ENCODE measurements at regions not wholly inside any gene's neighbourhood (a gene's known extent, or its start where the extent isn't known, plus 50 kb on each side); places are given as distances from the start of the nearest gene placed in this dataset.
"Not testable (repeated sequence)": the region's sequence is repeated elsewhere in the genome, so short reads cannot be mapped to it uniquely, and the experiment has no call there.

DNA sequence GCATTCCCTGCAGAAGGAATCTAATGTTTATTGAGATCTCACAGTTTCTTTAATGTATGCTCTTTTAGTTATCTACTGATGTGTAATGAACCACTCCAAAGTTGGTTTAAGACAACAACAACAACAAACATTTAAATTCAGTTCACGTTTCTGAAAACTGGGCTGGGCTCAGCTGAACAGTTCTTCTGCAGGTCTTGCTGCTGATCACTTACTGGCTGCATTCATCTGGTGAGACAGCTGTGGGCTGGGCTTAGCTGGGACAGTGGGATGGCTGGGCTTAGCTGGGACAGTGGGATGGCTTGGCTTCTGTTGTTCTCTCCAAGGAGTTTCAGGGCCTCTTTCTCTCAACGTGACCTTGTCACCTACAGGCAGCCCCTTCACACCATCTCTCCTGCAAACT lies 544.3 kb upstream of the CDH5 start:
- no peak for DNase-seq

DNA sequence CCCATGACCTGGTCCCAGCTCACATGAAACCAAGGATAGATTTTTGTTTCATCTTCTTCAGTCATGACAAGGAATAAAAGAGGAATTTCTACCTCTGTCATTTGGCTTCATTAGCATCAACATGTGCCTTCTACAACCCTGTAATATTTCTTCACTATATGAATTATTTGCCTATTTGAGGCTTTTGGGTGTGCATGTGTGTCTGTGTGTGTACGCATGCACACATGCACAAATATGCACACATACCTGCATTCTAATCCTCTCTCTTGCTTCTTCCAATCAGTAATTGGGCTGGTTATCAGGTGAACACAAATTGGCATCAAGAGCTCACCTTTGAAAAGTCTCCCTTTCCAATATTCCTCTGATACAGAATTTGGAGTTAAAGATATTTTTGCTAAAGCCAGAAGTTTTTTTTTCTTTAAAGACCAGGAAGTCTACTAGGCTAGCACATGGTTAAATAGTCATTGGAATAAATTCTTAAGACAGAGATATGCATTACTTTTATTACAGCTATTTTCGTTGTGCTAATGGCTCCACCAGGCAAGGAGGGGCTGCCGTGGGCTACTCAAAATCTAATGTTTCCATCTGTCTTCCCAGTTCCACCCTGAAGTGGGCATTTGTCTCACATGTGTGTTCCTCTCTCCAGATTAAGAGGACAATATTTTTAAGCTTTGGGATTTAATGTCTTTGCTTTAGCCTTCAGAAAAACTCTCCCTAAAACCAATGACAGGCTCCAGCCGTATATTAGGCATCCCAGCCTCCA lies 547.2 kb upstream of the CDH5 start:
- no peak for DNase-seq

DNA sequence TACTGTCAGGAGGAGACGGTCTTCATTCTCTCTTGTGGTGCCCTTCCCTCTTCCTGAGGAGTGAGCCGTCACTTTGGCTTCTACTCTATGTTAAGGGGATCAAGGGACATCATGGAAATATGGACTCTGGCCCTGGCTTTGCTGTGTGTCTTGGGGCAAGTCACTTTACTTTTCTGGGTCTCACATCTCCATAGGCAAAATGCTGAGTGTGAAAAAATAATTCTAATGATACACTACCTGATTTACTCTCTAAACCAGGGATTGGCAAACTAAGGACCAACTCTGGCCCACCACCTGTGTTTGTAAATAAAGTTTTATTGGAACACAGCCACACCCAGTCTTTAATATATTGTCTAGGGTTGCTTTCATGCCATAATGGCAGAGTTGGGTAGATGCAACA lies 548.7 kb upstream of the CDH5 start:
- no peak for DNase-seq

DNA sequence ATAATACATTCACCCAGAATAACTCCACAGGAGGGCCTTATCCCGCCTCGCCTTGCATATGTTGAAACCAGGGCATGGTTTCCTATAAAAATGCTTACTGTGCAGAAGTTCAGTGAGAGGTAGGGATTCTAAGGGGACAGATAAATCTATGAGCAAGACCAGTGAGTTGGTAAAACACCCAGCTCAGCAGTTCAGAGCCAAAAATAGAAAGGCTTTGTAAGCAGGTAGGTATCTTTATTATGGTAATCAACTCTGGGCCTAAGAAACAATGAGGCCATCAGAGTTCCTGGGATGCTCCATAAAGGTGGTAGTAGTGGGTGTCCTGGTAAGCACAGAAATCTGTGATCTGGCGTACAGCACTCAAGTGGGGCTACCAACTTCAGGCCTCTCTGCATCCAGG lies 549.4 kb upstream of the CDH5 start:
- no peak for DNase-seq

DNA sequence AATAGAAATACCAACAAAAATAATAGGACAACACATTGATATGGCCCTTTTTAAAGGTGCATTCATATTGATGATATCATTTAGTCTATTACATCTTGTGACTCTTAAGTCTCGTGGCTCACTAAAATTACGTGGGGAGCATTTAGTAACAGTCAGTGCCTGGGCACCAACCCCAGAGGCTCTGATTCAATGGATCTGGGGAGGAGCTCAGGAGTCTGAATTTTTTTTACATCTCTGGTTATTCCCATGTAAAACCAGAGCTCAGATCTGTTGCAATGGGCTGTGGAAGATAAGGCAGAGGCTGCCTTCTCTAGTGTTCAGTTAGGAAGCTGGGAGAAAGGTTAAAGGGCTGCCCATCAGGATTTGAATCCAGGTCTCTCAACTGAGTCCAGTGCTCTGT lies 549.9 kb upstream of the CDH5 start:
- DNase-seq: no peak

DNA sequence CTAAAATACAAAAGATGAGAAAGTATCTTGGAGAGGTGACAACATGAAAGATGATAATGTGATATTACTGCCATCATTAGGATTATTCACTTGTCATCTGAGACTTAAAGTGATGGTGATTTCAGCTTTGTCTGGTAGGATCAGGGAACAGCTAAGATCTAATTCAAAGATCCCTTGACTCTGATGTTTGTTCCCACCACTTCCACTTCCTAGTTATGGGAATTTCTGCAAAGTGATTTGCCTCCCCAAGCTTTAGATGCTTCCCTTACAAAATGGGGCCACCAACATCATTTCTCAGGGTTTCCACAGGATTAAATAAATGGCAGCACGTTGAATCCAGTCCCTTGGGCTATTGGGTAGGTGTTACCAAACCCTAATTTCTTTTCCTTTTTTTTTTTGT lies 550.8 kb upstream of the CDH5 start:
- DNase-seq: no peak

DNA sequence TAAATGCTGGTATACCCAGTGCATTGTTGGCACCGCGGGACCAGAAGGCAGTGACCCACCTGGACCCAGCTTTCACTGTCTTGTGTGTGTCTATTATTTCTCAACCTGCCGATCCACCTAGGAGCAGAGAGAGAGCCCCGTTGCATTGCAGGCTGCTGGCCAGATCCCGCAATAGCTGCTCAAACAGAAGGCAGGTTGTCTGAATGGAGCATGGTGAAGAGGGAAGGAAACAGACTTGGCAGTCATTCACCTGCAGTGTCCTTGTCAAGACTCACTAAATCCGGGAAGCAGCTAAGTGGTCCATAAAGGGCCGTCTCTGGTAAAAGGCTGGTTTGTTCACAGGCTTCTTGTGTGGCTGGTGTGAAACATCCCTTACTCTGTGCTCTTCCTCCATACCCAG lies 552.6 kb upstream of the CDH5 start:
- DNase-seq: not testable (repeated sequence)

DNA sequence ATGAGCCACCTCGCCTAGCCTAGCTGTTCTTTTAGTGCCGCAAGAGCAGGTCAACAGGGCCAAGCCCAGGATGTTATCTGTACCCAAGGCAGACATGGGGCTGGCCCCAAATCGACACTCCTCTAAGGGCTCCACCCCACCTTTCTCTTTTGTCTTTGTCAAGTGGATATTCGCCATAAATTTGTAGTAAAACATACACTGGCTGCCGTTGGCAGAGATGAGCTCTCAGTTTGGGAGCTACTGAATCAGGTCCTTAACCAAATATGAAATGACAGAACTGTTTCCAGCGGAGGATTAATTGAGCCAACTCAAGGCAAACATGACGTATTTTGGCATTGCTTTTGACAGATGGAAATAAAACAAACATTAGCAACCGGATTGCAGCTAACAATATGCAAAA lies 556.9 kb upstream of the CDH5 start:
- DNase-seq: no peak

DNA sequence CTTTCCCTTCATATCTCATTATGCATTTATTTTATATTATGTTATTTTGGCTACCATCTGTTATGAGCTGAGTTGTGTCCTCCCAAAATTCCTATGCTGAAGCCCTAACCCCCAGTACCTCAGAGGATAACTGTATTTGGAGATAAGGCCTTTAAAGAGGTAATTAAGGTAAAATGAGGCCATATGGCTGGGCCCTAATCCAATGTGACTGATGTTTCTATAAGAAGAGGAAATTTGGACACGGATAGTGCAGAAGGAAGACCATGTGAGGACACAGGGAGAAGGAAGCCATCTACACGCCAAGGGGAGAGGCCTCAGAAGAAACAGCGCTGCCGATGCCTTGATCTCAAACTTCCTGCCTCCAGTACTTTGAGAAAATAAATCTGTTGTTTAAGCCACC lies 557.7 kb upstream of the CDH5 start:
- no peak for DNase-seq

DNA sequence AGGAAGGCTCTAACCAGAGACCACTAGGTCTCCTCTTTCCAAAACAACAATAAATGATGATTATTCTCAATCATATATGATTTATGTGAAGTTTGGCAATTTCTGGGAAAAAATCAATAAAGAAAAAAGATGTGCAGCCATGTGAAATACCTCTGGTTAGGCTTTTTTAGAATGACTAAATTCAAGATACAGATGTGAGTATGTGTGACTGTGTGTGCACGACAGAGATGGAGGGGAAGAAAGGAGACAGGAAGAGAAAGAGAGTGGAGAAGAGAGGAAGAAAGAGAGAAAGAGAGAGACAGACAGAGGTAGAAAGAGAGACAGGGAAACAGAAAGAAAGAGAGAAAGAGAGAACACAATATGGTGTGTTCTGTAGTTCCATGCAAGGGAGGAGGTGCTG lies 558.6 kb upstream of the CDH5 start:
- DNase-seq: no peak

DNA sequence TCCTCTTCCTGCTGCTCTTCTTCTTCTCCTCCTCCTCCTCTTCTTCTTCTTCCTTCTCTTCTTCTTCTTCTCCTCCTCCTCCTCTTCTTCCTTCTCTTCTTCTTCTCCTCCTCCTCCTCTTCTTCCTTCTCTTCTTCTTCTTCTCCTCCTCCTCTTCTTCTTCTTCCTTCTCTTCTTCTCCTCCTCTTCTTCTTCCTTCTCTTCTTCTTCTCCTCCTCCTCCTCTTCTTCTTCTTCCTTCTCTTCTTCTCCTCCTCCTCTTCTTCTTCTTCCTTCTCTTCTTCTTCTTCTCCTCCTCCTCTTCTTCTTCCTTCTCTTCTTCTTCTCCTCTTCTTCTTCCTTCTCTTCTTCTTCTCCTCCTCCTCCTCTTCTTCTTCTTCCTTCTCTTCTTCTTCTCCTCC lies 560.8 kb upstream of the CDH5 start:
- not testable (repeated sequence) for DNase-seq

DNA sequence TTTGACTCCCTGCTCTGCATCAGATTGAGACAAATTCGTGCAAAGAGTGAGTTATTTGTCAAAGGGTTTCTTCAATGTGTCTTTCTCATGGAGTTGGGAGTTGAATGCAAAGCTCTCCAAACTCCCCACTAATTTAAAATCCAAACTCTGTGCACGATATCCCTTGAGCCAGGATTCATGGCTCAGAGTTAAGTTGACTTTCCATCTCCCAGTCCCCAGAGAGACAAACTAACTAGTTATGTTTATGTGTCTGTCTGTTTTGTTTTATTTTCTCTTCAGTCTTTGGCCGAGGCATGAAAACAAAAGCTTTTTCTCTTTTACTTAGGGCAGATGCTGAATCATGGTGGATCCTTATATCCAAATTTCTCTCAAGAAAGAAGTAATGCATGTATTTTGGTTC lies 570.0 kb upstream of the CDH5 start:
- DNase-seq: no peak

DNA sequence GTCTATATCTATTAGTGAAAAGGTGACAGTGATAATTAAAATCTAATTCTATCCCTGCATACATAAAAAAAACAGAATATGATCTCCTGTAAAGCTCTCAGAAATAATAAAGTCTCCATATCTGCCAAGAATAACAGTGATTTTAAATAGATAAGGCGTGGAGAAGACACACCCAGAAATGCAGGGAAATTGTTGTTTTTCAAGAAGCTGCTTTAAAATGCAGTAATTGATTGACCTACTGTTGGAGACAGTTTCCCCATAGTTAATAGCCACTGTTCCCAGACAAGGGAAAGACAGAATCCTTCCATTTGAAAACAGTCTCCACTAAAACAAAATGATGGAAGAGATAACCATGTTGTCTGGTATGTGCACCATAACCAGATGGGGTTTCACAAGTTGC lies 571.5 kb upstream of the CDH5 start:
- DNase-seq: no peak

DNA sequence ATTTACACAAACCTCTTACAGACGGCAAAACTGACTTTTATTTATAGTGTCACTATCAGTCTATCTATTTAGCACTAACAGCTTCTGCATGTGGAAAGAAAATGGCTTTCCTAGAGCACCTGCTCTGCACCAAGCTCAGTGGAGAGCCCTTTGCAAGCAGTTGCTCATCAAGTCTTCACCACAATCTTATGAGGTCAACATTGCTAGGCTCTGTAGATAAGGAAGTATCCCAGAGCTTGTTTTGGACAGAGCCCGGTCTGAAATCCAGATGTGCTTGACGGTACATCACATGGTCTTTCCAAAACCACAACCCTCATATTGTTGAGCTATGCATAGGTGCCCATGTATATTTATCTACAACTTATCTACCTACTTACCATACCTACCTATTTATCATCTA lies 572.7 kb upstream of the CDH5 start:
- DNase-seq: no peak

DNA sequence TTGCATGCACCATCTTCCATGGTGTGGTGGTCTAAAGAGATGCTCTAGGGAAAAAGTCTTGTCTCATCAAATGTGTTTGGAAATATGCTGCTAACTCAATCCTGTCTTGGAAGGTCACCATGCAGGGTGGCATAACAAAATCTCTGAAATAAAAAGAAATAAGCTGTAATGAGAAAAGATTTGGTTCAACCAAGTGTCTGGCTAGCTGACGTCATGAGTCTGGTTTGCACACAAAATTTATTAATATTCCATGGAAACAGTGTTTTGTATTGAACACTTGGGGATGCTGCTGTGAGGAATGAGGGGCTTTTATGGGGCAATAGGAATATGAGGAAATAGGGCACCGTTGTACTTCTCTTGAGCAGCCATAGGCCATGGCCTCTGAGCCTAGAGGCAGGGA lies 575.7 kb upstream of the CDH5 start:
- DNase-seq: no peak

DNA sequence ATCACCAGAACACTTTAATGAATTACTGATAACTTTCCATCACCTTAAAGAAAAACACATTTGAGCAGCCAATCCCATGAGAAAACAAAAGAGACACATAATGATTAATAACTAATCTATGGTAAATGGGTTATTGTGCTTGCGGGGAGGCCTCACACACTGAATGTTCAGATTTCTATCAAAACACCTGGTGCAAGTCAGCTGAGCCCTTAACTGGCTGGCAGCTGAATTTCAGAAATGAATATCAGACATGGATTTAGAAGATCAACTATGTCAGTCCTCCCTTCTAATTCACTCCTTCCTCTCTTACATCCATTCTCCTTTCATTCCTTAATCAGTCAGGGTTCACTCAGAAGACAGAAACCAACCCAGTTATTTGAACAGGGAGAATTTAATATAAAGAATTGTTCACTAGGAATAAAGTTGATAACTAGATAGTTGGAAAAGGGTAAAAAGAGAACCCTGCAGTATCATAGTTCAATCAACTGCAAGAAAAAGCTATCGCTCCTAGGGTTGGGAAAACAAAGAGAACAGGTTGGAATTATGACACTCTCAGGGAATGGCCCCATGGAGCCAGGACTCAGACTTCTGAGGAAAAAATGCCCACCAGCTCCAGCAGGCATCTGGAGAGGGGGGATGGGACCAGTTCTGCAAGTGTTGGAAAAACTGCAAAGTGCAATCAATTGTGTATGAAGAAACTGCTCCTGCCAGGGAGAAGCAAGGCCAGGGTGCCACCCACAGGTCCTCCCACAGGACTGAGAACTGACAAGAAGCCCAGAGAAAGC lies 577.1 kb upstream of the CDH5 start:
- DNase-seq: no peak

DNA sequence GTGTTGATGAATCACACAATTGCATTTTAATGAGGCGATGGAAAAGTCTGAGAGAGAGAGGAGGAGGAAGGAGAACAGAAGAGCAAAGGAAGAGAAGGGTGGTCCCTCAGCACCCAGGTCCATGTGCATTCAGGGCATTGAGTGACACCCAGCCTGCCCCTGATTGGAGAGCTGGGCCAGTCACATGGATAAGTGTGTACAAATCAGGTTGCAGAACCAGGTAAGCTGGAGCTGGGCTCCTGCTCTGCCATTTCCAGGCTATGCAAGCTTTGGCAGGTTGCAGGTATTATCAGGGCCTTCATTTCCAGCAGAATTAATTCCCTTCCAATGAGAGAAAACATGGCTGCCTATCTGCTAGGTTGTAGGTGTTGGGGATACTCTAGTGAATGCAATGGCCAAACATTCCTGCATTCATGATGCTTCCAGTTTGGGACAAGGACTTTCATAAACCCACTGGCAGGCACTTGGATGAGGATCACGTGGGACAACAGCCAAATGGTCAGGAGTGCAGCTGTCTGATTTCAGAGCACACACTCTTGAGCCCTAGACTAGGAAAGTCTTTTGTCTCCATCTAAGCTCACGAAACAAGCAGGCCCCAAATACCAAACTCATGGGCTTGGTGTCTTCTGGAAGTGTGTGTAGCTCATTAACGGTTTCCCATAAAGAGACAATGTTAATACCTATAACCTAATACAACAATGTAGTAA lies 577.9 kb upstream of the CDH5 start:
- no peak for DNase-seq

DNA sequence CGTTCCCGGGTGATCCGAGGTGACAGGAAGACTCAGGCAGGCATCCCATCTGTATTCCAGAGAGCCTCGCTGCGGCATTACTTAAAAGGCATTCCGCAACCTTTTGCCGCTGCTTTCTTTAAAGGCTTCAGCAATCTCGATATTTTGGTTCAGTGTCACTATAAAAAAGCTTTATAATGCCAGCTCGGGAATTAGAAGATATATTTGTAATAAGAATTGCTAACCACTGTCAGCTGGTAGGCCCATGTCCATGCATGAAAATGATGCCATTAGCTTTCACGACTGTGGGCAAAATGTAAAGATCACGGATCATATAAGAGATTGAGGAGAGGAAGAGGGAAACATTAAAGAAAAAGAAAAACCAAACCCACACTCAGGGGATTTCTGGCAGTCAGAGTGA lies 578.6 kb upstream of the CDH5 start:
- DNase-seq: no peak

DNA sequence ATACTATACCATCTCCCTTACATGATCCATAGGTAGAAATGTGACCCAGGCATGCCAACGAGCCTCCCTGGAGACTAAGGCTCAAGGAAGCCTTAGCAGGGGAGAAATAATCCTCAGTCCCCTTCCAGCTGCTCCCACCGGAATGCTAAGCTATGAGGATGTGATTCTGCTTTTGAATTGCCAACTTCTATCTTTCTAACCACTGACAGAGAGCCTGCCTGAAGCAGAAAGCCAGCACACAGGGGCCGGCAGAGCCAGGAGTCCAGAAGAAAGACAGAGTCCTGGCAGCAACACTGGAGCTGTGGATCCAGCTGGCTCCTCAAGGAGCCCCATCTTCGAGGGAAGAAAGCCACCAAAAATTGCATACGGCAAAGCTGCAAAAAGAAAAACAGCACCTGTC lies 579.6 kb upstream of the CDH5 start:
- peak; percentile 61 for DNase-seq

DNA sequence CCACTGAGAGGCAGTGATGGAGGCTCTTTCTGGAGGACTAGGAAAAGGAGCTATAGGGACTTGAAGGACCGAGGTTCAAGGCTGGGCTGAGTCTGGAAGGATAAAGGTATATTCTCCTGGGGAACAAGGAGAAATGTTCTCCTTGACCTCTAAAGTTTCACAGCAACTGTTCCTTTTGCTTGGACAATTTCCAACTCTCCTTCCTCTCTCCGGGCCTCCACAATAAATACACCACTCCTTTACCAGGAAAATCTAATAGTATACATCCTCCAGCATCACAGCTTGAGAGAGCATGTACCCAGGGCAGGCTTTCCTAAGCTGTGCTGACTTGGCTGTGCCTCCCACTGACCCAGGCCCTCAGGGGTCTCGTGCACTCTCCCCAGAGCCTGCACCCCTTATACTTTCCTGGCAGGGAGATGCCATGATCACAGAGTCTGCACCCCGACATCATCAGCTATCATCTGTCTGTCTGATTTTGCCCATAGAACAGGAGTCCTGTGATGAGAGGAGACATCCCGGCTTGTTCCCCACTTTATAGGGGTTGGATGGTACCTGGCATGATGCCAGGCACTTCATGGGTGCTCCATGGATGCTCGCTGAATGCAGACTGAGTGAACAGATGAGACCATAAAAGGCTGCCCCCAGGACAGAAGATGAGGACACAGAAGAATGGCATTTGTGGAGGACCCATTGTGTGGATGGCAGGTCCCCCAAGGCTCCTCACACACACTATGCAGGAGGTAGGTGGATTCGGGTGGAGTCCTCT lies 582.6 kb upstream of the CDH5 start:
- DNase-seq: no peak

DNA sequence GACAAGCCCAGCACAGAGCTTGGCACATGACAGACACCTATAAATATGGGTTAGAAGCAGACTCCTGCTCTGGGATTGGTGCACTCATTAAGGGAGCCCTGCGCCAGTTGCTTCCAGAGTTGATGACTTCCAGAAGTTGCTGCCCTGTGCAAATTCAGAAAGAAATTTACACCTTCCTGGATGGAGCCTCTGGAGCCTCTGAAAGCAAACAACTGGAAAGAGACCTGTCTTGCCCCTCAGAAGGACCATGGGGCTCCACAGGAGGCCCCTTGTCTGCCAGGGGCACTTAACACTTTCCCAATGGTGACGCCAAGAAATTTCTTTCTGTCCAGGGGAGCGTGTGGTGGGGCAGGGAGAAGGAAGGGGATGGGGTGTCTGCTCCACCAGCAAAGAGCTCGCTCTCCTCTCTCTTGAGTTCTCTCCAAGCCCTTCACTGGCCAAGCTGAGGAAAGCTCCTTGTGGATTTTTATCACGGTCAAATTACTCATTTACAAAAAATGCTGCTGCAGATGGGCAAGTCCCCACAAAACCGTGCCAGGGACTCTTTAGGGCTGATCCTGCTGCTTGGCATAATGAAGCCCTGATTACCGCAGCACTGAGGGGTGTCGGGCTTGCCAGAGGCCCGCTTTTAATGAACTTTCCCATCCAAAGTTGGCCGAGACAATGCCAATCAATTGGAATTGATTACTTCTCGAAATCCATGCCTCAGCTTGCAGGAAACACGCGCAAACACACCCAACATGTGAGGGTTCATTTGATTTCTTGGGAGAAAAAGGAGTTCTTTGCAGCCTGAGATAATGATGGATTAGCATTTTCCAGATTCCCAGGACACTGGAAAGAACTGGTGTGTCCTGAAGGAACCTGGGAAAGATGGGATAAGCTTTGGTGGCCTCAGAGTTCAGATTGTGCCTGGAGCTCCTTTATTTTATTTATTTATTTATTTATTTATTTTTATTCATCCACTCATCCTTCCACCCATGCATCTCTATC lies 583.6 kb upstream of the CDH5 start:
- DNase-seq: peak; percentile 82

DNA sequence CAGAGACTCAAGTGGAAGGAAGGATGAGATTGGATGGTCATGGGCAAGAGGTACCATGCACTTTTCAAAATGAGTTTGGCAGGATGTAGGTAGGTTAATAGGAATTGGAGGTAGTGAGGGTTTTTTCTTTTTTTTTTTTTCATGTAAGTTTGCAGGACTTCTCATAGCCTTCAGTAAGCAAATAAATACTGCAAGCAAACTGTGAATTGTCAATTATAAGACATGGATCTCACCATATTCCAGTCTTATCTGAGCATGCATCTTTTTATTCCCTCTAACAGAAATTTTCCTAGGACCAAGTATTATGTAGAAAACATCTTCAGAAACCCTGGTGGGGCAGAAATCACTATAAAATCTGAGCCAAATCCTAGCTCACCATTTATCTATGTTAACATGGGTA lies 584.6 kb upstream of the CDH5 start:
- no peak for DNase-seq
